Heart left ventricle (tissue), 13 donors: ENCODE measurements at regions not wholly inside any gene's neighbourhood (a gene's known extent, or its start where the extent isn't known, plus 50 kb on each side); places are given as distances from the start of the nearest gene placed in this dataset.
"Not testable (repeated sequence)": the region's sequence is repeated elsewhere in the genome, so short reads cannot be mapped to it uniquely, and the experiment has no call there.

ENCODE experiments used
- POLR2A ChIP-seq, 2 donors: fragments of 450-650 bp; IDR thresholded peaks; one replicate each; pipeline ENCODE4 v1.6.1; 2017; ENCODE audit warnings: antibody characterized with exemption in 2 of 2, mild to moderate bottlenecking in 2 of 2, moderate library complexity in 2 of 2
- TF ChIP-seq, protein P1 (sequence below), 12 donors: fragments of 200-600 bp; sonication (generic) in 4 of 12; IDR thresholded peaks; one replicate each; pipeline versions ENCODE4 v1.5.0 to v1.8.0; 2018 to 2022; ENCODE audit warnings: antibody characterized with exemption in 12 of 12, mild to moderate bottlenecking in 5 of 12
- donor health status: ischemic (EF 13 %, LVEDD 7.1; RV severe dilation, severe dysfunction).
- donor health status: DM: no; HTN: yes; CAD: no.
- donor health status: DM: no; HTN: no; CAD: no.
- donor health status: ischemic (EF 25% LVEDD 6.9; RV normal size, moderate dysfunction).
- donor health status: ischemic (EF 25% LVEDD 5.7; RV mildly dilated, moderate dysfunction).
- donor health status: ischemic (EF 35%, LVEDD 5.7; RV mildly dilated, moderate dysfunction).
- donor health status: nonischemic (EF 11% LVEDD 7.7; RV severe dilation, severe dysfunction).
- donor health status: DM: yes; HTN: yes; CAD: no.
- donor health status: PGD.
- donor health status: ischemic (EF 29% LVEDD 5.4; RV normal size, mild dysfunction).
- donor health status: nonischemic (EF 23%, LVEDD 6.1; RV moderate dilation, normal function).

GRCh38 chr6:81256223-81256622 lies 496.3 kb downstream of the TENT5A start:
- TF ChIP-seq, protein P1, sequence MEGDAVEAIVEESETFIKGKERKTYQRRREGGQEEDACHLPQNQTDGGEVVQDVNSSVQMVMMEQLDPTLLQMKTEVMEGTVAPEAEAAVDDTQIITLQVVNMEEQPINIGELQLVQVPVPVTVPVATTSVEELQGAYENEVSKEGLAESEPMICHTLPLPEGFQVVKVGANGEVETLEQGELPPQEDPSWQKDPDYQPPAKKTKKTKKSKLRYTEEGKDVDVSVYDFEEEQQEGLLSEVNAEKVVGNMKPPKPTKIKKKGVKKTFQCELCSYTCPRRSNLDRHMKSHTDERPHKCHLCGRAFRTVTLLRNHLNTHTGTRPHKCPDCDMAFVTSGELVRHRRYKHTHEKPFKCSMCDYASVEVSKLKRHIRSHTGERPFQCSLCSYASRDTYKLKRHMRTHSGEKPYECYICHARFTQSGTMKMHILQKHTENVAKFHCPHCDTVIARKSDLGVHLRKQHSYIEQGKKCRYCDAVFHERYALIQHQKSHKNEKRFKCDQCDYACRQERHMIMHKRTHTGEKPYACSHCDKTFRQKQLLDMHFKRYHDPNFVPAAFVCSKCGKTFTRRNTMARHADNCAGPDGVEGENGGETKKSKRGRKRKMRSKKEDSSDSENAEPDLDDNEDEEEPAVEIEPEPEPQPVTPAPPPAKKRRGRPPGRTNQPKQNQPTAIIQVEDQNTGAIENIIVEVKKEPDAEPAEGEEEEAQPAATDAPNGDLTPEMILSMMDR (IDR thresholded peaks at IDR 0.05), result not testable (repeated sequence)
- TF ChIP-seq POLR2A (IDR thresholded peaks at IDR 0.05), result not testable (repeated sequence)
